Activated T-cell treated with anti-CD3 and anti-CD28 coated beads for 24 hours (primary cell): ENCODE measurements at regions not wholly inside any gene's neighbourhood (a gene's known extent, or its start where the extent isn't known, plus 50 kb on each side); places are given as distances from the start of the nearest gene placed in this dataset.
"Not testable (repeated sequence)": the region's sequence is repeated elsewhere in the genome, so short reads cannot be mapped to it uniquely, and the experiment has no call there.

Experiments used
- DNase-seq: peaks from one replicate; pipeline ENCODE4 v3.0.0-alpha.2; 2020; ENCODE audit warnings: low read depth

DNA sequence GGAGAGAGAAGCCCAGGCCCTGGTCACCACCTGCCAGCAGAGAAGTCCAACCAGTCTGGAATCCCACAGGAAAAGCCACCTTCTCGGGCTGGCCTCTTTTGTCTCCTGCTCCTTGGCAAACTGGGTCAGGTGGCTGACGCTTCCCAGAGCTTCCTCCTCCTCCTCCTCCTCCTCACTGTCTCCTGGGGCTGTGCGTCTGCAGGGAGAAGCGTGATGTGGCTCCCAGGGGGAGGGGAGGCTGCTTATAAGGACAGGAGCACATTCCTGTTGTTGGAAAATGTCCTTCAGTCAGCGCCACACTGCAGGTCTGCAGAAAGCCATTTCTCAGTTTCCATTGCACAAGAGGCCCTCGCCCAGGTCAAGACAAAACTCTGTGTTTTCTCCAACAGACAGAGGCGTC is 1316.5 kb downstream of the BRD1 start:
- no peak for DNase-seq

DNA sequence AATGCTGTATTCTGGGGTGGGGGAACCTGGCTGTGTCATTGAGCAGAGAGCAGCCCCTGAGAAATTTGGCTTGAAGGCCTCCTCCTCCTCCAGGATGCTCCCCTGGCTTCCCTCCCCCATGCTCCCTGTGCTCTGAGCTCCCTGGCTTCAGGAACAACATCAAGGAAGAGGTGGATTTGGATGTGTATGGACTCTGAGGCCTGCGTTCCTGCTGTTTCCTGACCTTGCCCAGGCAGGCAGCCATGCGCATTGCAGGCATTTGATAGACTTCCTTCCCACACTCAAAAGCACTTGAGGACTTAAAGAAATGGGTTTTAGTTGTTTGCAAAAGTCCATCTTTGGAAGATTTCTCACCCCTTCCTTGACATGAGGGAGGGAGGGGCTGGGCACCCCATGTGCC is 1317.1 kb downstream of the BRD1 start:
- no peak for DNase-seq

DNA sequence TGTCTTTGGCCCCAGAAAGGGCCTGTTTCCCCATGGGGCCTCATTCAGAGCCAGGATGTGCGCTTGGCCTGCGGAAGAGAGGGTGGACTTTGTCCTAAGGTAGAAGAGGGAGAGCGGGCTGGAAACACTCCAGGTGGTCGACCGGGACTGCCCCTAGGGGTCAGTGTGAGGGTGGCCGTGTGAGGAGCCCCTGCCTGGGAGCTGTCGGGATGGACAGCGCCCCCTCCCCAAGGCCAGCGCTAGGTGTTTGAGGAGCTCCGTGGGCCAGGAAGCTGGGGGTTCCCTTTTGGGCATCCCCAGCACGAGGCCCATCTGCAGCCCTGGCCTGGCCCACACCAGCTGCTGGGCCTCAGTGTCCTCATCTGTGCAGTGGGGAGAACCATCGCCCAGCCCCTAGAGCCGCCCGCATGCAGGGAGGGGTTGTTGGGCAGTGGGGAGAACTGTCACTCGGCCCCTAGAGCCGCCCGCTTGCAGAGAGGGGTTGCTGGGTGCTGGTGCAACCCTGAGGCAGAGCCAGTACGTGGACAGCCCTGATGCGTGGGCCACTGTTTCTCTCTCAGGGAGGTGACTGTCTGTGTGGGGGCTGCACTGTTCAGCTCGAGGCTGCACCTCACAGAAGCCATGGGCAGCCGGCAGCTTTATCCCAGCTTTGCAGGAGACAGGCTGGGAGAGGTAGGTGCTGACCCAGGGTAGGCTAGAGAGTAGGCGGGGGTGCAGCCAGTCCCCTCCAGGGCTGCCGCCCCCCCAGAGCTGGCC is 1319.9 kb downstream of the BRD1 start:
- no peak for DNase-seq

DNA sequence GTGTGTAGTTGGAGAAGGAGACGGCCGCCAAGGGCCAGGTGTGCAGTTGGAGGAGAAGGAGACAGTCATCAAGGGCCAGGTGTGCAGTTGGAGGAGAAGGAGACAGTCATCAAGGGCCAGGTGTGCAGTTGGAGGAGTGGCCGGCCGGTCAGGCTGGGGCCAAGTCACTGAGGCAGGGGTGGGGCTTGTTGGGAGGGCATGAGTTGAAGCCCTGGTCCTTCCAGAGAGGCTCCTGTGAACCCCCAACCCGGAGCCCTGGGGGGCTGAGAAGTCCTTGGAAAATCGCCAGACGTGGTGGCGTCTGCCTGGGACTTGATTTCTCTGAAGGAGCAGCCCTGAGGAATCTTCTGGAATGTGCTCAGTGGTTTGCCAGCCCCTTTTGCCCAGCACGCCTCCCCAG is 1320.5 kb downstream of the BRD1 start:
- no peak for DNase-seq

DNA sequence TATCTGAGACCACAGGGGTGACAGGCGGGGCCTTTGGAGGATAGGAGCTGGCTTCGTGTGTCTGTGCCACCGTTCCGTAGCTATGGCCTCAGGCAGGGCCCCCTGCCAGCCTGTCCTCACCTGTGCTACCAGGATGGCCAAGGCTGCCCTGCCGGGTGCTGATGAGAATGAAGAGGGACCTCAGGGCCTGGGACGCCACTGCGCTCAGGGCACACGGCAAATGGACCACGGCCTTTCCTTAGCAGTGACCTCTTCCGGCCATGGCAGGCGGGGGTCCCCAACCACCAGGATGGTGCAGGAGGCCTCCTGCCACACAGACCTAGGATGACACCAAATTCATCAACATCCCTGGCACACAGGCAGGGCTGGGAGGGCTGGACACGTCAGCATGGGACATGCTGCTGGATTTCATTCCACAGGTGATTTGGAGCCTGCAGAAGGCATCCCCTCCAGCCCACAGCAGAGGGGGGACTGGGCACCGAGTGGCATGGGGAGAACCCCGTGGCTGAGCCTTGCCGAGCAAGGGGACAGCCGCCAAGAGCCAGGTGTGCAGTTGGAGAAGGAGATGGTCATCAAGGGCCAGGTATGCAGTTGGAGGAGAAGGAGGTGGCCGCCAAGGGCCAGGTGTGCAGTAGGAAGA is 1321.0 kb downstream of the BRD1 start:
- no peak for DNase-seq

DNA sequence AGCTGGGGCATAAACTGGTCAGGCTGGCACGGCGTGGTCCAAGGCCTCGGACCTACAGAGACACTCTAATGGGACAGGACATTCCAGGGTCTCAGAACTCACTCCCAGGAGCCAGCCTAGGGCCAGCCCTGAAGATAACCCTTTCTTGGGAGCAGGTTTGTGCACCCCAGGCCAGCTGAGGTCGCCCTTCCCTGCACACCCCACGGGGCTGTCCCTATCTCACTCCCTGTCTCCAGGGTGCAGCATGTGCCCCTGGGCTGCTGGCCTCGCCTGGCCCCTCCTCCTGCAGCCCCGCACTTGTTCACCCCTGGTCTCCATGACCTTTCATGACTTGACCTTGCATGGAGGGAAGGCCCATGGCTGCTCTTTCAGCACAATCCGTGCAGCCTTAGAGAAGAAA is 1321.8 kb downstream of the BRD1 start:
- DNase-seq: no peak

DNA sequence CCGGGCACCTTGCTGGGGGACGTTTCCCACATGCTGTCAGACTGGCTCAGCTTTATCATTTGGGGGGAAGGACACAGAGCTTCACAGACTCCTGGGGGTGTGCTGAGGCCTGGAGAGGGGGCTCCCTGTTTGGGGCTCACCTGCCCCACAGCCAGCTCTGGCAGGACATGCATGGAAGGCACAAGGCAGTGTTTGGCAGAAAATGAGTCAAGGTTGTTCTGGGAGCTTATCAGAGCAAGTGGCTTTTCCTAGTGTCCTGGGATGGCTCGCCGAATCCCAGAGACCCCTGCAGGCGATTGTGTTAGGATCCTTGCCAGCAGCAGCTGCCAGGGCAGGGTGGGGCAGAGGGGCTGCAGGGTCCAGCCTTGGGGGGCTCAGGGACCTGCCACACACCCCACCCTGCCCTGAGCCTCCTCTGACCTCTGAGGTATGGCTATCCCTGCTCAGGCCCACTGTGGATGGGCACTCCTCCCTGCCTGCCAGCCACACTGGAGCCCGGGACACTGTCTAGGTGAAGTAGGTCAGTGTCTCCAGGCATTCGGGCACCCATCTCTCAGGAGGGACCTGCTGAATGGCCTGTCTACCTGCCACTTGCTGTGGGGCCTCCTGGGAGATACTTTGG is 1323.0 kb downstream of the BRD1 start:
- DNase-seq: no peak

DNA sequence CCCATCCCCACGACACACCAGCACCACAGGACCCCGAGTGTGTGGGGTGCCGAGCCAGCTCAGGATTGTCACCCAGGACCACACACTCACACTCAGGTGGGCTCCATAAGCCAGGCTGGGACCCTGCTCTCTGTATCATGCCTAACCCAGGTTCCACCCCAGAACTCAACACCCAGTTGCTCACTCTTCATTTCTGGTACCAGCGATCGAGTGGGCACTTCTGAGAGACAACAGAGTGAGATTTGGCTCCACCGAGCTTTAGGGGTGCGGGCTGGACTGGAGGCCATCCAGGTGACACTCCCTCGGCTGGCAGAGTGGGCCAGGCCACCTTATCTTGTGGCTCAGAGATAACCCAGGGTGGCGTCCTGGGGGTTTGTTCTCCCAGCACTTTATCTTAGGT is 1323.8 kb downstream of the BRD1 start:
- no peak for DNase-seq

DNA sequence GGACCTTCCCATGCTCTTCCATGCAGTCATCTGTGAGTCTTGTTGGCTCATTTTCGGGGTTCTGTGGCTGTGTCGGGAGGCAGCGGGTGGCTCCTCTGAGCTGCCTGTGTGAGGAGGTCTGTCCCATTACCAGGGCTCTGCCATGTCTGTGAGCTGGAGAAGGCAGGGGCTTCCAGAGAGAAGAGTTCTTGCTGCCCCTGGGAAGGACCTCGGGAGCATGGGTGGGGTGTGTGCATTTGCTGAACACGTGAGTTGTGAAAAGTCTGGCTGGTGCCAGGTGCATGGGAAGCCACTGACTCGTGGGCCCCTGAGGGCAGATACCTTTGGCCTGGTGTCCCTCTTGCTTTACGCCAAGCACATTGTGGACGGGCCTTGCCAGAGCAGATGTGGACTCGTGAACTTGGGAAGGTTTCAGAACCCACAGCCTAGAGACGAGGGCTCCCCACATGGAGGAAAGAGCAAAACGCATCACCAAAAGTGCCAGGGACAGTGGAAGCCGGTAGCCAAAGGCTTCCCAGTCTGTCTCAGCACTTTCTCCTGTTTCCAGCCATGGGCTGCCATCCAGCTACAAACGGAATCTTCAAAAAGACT is 1324.5 kb downstream of the BRD1 start:
- DNase-seq: no peak

DNA sequence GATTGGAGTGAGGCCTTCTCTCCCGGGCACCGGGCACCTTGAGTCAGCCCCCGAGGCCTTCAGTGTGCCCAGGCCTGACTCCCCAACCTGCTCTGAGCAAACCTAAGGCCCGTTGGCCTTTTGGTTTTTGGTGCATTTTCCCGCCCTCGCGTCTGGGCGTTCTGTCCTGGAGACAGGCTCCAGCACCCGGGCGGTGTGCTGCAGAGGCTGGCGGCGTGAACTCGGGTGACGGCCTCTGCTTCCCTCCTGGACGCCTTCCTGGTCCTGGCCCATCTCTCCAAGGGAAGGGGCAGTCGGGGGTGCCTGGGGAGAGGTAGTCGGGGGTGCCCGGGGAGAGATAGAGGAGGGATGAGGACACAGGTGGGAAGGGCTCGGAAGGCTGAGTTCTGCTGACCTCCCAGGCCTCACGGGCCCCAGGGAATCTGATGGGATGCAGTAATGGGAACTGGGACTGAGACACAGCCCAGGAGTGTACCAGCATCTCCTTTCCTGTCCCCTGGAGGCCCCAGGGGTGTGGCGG is 1326.4 kb downstream of the BRD1 start:
- no peak for DNase-seq

DNA sequence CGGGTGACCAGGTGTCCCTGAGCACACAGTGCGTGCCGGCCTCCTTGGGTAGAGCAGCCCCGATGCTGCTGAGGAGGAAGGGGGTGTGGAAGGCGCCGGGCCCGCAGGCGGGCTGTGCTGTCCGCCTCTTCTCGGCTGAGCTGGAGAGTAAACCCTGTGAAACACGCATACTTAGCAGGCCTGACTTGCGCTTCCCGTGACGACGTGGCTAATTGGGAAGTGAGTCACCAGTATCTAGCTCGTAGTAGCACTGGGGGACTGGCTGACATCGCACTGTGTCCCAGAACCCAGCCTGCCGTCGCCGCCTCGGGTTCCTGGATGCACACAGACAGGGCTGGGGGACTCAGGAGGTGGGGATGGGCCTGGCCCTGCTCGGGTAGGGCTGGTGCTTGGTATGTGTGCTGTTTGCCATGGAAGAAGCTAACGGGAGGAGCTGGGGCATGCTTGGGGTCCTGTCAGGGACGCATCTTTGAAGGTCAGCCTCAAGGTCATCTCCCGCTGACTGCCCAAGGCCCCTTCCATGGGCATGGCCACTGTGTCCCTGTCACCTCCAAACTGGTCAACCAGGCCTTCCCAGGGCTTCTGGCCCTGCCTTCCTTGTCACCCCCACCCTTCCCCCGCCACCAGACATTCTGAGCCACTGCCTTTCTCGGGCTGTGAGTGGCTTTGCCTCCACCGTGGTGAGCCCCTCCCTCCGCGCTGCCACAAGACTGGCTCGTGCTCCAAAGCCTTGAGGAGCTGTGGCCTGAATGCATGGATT is 1327.0 kb downstream of the BRD1 start:
- no peak for DNase-seq

DNA sequence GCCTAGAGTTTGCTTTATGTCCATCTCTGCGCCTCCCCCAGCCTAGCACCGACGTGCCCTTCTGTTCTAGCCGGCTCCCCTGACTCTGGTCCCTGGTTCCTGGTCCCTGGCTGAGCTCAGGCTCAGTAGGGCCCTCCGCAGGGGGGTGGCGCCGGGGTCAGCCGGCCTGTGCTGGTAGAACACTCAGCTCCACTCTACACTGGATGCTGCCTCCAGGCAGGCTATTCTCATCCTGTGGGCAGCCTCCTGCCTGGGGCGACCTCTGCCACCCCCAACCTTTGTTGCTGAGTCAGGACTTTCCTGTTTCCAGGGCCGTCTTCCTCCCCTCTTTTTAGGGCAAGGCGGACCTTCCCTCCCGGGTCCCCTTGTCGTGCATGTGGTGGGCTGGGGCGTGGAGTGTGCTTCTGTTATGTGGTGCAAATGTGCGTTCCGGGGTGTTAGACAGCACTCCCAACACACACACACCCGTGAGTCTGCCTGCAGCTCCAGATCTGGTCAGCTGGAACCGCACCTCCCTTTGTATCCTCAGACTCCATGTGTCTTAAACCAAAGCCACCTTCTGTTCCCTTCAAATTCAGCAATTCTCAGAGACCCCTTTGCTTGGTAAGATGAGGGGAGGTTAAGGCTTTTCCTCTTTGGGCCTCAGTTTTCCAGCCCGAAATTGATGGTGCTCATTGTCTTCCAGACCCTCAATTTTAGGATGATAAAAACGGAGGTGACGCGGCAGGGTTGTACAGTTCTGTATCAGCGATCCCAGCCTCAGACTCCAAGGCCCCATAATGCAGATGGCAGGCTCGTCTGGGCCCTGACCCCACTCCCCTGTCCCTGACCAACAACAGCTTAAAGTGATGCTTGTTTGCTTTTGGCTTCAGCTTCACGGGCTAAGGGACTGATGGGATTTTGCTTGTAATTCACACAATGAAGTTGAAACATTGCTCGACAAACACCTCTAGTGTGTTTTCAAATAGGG is 1327.9 kb downstream of the BRD1 start:
- DNase-seq: no peak

DNA sequence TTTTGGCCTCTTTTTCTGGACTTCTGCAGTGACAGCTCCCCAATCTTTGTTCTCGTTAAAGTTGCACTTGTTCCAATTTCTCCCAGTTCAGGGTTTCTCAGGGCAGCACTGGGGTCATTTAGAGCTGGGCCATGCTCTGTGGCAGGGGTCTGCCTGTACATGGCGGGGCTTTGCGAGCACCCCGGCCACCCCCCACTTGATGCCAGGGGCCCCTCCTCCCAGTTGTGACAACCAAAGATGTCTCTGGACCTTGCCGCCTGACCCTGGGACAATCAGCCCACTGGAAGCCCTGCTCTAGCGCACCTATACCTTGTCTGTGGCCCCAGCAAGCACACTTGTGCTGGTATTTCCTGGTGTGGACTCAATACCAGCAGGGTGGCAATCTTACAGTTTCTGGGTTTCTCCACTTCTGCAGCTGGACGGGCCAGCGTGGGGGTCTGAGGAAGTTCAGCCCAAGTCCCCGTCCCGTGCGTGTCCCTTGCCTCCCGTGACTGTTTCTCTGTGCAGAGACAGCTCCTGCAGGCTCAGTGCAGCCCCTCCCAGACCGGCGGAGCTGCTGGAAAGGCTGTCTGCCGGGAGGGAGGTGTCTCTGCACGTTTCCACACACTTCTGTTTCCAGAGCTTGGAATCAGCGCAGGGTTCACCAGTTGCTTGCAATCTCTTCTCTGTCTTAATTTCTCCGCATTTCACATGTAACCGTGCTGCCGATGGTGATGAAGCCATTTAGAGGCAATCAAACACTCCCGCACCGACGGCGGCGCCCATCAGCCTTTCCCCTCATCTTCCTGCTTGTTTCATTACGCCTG is 1328.9 kb downstream of the BRD1 start:
- DNase-seq: no peak

DNA sequence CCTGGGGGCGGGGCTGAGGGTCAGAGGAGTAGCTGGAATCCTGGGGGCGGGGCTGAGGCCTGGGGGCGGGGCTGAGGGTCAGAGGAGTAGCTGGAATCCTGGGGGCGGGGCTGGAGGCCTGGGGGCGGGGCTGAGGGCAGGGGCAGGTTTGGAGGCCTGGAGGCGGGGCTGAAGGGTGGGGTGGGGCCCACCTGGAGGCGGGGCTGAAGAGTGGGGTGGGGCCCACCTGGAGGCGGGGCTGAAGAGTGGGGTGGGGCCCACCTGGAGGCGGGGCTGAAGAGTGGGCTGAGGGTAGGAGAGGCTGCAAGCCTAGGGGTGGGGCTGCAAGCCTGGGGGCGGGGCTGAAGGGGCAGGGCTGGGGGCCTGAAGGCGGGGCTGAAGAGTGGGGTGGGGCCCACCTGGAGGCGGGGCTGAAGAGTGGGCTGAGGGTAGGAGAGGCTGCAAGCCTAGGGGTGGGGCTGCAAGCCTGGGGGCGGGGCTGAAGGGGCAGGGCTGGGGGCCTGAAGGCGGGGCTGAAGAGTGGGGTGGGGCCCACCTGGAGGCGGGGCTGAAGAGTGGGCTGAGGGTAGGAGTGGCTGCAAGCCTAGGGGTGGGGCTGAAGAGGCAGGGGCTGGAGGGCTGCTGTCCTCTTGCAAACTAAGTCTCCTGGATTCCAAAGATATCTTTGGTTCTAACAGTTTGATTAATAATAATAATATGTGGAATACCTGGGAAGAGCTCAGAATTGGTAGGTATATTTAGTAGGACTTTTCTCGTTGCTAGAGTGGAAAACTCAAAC is 1329.7 kb downstream of the BRD1 start:
- DNase-seq: not testable (repeated sequence)

DNA sequence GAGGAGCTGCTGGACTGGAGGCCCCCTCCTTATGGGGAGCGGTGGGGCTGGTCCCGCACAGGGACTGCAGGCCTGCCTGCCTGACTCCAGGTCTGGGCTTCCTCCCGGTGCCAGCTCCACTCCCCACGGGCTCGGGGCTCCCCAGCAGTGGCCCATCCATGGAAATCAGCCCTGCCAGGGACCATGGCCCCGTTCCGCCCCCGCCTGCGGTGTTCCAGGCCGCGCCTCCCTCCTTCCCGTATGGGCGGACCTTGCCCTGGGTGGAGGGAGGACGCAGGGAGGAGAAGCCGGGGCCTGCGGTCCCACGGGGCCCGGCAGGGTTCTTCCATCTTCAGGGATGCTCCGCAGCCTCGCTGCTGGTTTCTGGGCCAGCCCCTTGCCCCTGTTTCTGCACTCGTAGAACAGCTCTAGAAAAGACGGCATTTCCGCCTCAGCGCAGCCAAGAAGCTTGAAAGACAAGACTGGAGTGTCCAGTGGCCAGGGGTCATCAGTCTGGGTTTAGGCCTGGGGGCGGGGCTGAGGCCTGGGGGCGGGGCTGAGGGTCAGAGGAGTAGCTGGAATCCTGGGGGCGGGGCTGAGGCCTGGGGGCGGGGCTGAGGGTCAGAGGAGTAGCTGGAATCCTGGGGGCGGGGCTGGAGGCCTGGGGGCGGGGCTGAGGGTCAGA is 1330.6 kb downstream of the BRD1 start:
- DNase-seq: no peak

DNA sequence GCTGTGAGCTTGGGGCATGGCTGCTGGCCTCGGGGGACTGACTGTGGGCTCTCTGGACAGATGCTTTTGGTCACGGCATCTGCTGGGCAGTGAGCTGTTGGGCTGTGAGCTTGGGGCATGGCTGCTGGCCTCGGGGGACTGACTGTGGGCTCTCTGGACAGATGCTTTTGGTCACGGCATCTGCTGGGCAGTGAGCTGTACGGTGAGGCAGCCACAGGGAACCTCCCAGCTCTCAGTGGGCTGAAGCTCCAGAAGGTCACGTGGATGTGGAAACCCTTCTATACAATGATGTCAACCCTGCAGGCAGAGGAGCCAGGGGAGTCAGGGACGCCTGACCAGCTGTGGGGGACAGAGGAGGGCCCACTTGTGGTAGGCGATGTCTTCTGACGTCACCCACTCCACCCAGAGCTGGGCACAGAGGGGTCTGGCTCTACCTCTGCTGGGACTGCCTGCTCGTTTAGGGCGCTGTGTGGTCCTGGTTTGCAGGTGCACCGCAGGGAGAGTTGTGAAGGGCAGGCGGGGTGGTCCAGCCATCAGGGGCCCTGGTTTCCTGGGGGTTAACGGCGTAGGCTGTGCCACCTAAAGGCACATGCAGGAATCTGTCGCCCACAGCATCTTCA is 1331.3 kb downstream of the BRD1 start:
- DNase-seq: no peak

DNA sequence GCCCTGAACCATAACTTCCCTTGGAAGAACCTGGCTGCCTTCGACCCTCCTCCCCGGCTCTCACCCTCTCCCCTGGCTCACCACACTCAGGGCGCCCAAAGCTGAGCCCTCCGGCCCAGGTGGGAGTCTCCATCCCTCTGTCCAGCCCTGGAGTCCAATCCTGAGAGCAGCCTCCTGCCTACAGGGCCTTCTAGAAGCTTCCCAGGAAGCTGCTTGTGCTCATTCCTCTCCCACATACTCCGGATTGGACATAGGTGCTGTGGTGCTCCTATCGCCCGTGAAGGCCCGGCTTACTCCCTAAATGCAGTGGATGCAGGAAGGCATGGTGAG is 1332.0 kb downstream of the BRD1 start:
- DNase-seq: no peak

DNA sequence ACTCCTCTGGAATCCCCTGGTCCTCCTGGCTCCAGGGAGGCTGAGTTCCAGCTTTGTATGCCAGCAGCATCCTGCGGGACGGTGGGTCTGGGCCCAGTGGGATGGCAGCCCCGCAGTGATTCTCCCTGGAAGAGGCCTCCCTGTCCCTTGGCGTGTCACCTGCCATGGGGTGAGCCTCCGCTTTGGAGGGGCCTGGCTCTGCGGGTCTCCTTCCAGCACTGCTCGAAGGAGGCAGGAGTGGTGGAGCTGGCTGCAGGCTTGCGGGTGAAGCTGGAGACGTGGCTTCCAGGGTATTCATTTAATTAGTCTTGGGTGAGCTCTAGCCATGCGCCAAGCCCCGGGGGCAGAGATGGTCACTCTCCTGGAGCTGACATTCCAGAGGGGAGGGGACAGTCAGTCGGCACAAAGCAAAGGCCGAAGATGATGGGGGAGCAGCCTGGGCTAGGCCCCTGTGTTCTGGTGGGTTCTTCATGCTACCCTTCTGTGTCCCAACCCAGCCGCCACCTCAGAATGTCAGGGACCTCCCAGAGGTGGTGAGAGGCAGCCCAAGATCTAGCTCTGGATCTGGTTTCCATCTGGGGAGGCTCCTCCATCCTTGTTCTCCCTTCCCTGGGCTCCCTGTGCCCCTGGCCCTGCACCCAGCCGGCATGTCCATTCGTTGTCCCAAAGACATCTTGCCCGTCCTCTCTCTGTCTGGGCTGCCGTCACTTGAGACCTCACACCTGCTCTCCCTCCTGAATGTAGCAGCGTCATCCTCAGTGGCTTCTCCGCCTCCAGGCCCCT is 1332.5 kb downstream of the BRD1 start:
- DNase-seq: no peak
